ENCODE measurements at regions not wholly inside any gene's neighbourhood (a gene's known extent, or its start where the extent isn't known, plus 50 kb on each side); places are given as distances from the start of the nearest gene placed in this dataset.

GRCh38 chrX:10979956-10980355 is 131.2 kb upstream of the HCCS start:
- no peak for TF ChIP-seq POLR2AphosphoS5 (IDR thresholded peaks at IDR 0.05; ENCODE audit: low read depth, low read length)
- TF ChIP-seq CTCF (IDR thresholded peaks at IDR 0.05) = no peak
- no peak for TF ChIP-seq REST (IDR thresholded peaks at IDR 0.05; ENCODE audit: insufficient read depth in 1 of 2, low read depth in 2 of 2, low read length in 1 of 2)
- TF ChIP-seq SIN3A (IDR thresholded peaks at IDR 0.05; ENCODE audit: borderline replicate concordance, insufficient read depth, low read depth, low read length) = no peak

Measured in Panc1 (cell line).